ENCODE measurements at regions not wholly inside any gene's neighbourhood (a gene's known extent, or its start where the extent isn't known, plus 50 kb on each side); places are given as distances from the start of the nearest gene placed in this dataset.

GRCh38 chr13:60852886-60853285 is 455.9 kb downstream of the TDRD3 start:
- TF ChIP-seq CHD2 (IDR thresholded peaks at IDR 0.05; ENCODE audit: low read length, partially characterized antibody) (no peak), CTCF (IDR thresholded peaks at IDR 0.05) (no peak), USF2 (IDR thresholded peaks at IDR 0.05; ENCODE audit: borderline replicate concordance, low read depth, low read length) (no peak), RCOR1 (IDR thresholded peaks at IDR 0.05; ENCODE audit: low read length) (no peak), FOXJ3 (CRISPR knock-in tag; IDR thresholded peaks at IDR 0.05) (no peak), REST (IDR thresholded peaks at IDR 0.05; ENCODE audit: low read depth, low read length) (no peak), YY1 (IDR thresholded peaks at IDR 0.05; ENCODE audit: low read depth) (no peak), FOXM1 (IDR thresholded peaks at IDR 0.05; ENCODE audit: low read depth) (no peak), ELF1 (IDR thresholded peaks at IDR 0.05) (no peak), SIN3A (IDR thresholded peaks at IDR 0.05; ENCODE audit: borderline replicate concordance, low read depth, low read length) (no peak)

Data from SK-N-SH (cell line).